ENCODE measurements at regions not wholly inside any gene's neighbourhood (a gene's known extent, or its start where the extent isn't known, plus 50 kb on each side); places are given as distances from the start of the nearest gene placed in this dataset.

- TF ChIP-seq CTCF (conservative IDR thresholded peaks at IDR 0.05; ENCODE audit: low read length): peak; percentile 67
- TF ChIP-seq EZH2phosphoT487 (IDR thresholded peaks at IDR 0.05; ENCODE audit: borderline replicate concordance, low read depth, low read length): no peak
These were observed 214.7 kb downstream of the TFAP2C start for GRCh38 chr20:56843817-56844216.

Data from OCI-LY7 (cell line).